HG03442 (cell line): ENCODE measurements at regions not wholly inside any gene's neighbourhood (a gene's known extent, or its start where the extent isn't known, plus 50 kb on each side); places are given as distances from the start of the nearest gene placed in this dataset.
"Not testable (repeated sequence)": the region's sequence is repeated elsewhere in the genome, so short reads cannot be mapped to it uniquely, and the experiment has no call there.

Experiments used
- ATAC-seq: cut with Tn5 transposase; IDR thresholded peaks from one replicate; pipeline ENCODE4 v1.9.1; 2021; ENCODE audit warnings: mild to moderate bottlenecking, moderate library complexity; ENCODE audit not compliant: unreplicated experiment

- no peak for ATAC-seq
Measured at GRCh38 chr4:43586813-43587212, 694.3 kb downstream of the GRXCR1 start.

GRCh38 chr4:43587758-43588157, 695.2 kb downstream of the GRXCR1 start:
- no peak for ATAC-seq

- no peak for ATAC-seq
Measured at GRCh38 chr4:43607400-43607799, 714.9 kb downstream of the GRXCR1 start.

GRCh38 chr4:43607827-43608461, 715.4 kb downstream of the GRXCR1 start:
- ATAC-seq: peak; percentile 42

- ATAC-seq: no peak
Measured at GRCh38 chr4:43619219-43619618, 726.7 kb downstream of the GRXCR1 start.

GRCh38 chr4:43637893-43638292, 745.4 kb downstream of the GRXCR1 start:
- not testable (repeated sequence) for ATAC-seq

GRCh38 chr4:43651991-43652390, 759.5 kb downstream of the GRXCR1 start:
- ATAC-seq: no peak

- ATAC-seq: not testable (repeated sequence)
Measured at GRCh38 chr4:43659547-43659946, 767.0 kb downstream of the GRXCR1 start.

GRCh38 chr4:43672265-43672885, 776.2 kb downstream of the KCTD8 start:
- not testable (repeated sequence) for ATAC-seq

- ATAC-seq: no peak
Measured at GRCh38 chr4:43680421-43680820, 768.2 kb downstream of the KCTD8 start.

GRCh38 chr4:43682551-43682950, 766.1 kb downstream of the KCTD8 start:
- ATAC-seq: no peak

GRCh38 chr4:43690116-43690515, 758.5 kb downstream of the KCTD8 start:
- no peak for ATAC-seq

- ATAC-seq: no peak
Measured at GRCh38 chr4:43693876-43694275, 754.7 kb downstream of the KCTD8 start.

- no peak for ATAC-seq
Measured at GRCh38 chr4:43709443-43709842, 739.2 kb downstream of the KCTD8 start.

- no peak for ATAC-seq
Measured at GRCh38 chr4:43716721-43717395, 731.8 kb downstream of the KCTD8 start.

- ATAC-seq: no peak
Measured at GRCh38 chr4:43718369-43718768, 730.2 kb downstream of the KCTD8 start.

GRCh38 chr4:43732829-43733426, 715.7 kb downstream of the KCTD8 start:
- no peak for ATAC-seq

- ATAC-seq: no peak
Measured at GRCh38 chr4:43742083-43742482, 706.5 kb downstream of the KCTD8 start.

- no peak for ATAC-seq
Measured at GRCh38 chr4:43754566-43754965, 694.0 kb downstream of the KCTD8 start.

- ATAC-seq: no peak
Measured at GRCh38 chr4:43757147-43757546, 691.5 kb downstream of the KCTD8 start.

- no peak for ATAC-seq
Measured at GRCh38 chr4:43758836-43759235, 689.8 kb downstream of the KCTD8 start.
